NCI-H82 treated with DMSO at 0.1 percent for 48 hours (cell line): ENCODE measurements at regions not wholly inside any gene's neighbourhood (a gene's known extent, or its start where the extent isn't known, plus 50 kb on each side); places are given as distances from the start of the nearest gene placed in this dataset.

Experiments
- DNase-seq: peaks from one replicate; lab custom pipeline; 2025; ENCODE audit not compliant: unreplicated experiment; lab: John Stamatoyannopoulos, UW

DNA sequence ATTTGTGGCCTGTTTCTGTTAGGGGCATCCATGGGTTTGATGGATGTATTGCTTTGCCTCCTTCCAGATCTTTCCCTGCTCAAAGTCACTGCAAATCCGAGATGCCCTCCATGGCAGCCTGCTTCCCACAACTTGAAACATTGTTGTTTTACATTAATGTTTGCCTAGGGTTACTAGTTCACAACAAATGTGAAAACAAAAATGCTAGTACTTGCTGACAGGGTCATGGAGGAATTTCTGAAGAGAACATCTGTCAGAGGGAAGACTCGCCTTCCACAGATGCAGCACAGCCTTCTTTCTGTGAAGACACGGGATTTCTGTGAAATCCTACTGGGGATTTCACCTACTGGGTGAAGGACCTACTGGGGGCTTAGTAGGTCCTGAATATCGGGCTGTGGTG, 260.0 kb upstream of the FN1 start:
- no peak for DNase-seq

DNA sequence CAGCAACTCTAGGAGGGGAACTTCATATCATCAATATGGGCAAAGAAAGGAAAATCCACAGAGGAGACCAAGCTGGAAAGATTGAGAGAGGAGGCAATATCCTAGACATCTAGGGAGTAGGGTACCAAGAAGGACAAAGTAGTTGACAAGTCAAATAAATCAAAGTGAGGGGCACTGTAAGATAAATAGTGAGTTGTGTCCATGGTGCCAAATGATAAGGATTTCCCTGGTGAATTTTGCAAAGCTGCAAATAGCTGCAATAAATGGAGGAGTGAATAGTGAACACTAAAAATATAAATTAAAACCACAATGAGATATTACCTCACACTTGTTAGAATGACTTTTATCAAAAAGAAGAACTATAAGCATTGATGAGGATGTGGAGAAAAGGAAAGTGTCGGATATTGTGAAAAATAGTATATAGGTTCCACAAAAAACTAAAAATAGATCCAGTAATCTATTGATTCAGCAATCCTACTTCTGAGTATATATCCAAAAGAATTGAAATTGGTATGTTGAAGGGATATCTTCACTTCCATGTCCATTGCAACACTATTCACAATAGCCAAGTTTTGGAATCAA, 258.2 kb upstream of the FN1 start:
- no peak for DNase-seq

DNA sequence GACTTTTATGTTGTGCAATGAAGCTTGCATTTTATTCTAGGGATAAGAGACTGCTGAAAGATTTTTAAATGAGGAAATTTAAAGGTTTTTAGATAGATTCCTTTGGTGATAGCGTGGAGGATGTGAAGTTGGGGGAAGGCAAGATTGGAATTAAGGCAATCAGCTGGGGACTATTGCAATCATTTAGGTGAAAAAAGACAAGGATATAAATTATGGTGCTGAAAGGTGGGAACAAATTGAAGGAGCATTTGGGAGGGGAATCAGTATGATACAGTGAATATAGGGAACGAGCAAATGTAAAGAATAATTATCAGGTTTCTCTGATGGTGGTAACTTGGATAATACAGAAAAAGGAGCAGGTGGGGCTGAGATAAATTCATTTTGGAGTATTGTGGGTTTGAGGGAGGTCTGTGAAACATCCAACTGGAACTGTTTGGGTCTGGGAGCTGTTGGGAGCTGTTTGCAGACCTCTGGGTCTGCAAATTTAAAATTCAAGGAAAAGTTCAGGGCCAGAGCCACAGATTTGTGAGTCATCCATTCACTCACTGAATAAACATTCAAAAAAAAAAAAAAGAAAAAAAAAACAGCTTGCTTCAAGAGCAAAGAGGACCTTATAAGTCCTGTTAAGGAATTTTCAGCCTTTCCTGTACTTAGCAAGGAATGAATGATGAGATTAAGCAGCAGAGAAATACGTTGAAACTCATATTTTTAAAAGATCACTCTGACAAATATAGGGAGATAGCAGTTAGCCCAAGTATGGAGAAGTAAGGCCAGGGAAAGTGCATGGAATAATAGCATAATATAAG, 257.5 kb upstream of the FN1 start:
- DNase-seq = no peak

DNA sequence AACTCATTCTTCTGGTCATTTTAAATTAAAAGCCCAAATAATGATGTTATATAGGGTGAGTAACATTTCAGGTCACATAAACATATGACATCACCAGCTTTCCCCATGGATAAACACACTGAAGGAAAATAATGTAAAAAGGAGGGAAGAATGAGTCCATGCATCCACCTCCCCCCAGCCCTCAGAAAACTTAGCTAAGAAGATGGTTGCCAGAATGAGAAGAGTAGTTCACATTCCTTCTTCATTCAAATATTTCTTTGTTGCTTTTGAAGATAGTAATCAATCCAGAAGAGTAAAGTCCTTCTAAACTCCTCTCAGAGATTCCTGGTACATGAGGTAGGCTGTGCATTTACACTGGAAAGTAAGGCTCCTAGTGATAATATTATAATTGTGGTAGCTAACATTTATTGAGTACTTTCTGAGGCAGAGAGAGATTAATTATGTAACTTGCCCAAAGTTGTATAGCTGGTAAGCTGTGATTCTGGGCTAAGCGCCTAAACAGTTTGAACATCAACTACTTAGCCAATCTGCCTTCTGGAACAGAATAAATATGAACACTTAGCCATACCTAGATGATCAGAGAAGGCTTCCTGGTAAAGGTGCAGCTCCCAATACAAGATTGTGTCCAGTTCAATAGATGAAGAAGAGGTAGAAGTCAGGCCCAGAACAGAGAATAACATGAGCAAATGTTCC, 256.7 kb upstream of the FN1 start:
- no peak for DNase-seq

DNA sequence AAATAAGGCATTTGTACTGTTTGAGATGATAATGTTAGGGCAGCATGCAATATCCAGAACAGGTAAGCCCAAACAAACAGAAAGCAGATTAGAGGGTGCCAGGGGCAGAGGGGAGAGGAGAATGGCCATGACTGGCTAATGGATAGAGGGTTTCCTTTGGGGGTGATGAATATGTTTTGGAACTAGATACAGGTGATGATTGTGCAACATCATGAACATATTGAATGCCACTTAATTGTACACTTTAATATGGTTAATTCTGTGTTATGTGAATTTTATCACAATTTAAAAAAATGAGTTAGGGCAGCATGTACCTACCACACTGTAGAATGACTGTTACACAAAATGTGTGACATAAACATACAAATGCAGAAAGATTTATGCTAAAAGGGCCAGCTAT, 255.5 kb upstream of the FN1 start:
- DNase-seq = no peak

DNA sequence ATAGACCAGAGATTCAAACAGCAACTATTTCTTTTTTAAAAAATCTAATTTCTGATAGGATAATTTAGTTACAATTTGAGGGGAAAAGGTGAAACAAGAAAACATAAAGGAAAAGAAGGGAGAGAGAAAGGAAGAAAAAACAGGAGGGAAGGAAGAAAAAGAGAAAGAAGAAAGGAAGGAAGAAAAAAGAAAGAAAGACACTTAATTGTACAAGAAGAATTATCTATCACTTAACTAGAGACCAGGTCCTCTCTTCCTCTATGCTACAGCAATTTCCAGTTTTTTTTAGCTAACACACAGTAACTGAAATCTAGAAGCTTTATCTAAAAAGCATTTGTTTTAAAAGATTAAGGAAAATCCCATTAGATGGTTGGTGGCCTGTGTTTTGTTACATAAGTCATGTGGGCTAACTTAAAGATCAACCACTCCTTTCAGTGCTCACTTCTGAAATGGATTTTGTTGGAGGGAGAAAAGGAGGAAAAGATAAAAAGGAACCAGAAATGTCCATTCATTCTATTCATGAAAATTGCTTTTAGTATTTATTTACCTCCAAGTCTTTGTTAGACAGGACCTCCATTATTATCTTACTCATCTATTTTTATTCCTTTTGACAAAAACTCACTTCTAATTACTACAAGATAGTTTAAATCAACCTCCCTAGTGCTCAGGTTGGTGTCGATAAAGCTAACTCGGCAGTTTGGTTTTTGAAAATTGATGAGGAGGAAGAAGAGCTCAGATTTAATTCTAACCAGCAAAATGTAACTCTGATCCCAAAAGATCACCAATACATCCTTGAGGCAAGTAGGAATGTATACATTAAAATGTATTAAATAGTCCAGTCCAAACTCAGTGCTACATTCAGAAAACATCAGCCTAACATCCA, 251.5 kb upstream of the FN1 start:
- peak; percentile 15 for DNase-seq

DNA sequence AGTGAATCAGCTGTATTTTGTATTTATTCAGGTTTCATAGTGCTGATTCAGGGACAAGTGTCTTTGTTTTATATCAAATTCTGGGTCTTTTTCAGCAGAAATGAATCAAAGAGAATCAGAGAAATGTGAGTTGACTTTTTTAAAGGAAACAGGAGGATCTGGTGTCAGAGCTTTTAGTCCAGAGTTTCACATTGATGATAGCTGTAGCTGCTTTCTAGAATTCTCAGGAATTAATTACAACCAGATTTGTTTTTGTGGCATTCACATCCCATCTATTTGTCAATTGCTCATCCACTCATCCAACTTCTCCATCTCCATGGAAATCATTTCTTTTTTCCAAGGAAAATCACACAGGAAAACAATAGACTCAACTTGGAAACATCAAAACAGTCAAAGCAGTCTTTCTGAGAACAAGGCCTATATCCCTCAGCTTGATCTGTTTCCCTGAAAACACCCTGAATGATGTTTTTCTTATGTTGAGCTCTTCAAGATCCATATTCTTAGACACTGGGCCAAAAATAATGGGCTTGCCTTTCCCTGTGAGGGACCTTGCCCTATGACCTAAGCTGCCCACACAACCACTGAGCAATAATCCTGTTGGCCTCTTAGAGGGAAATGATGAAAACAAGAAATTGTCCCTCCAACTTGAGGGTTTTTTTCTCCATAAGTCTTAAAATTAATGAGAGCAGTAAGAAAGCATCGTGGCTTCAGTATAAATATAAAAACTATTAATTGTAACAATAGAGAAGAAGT, 249.5 kb upstream of the FN1 start:
- DNase-seq = no peak

DNA sequence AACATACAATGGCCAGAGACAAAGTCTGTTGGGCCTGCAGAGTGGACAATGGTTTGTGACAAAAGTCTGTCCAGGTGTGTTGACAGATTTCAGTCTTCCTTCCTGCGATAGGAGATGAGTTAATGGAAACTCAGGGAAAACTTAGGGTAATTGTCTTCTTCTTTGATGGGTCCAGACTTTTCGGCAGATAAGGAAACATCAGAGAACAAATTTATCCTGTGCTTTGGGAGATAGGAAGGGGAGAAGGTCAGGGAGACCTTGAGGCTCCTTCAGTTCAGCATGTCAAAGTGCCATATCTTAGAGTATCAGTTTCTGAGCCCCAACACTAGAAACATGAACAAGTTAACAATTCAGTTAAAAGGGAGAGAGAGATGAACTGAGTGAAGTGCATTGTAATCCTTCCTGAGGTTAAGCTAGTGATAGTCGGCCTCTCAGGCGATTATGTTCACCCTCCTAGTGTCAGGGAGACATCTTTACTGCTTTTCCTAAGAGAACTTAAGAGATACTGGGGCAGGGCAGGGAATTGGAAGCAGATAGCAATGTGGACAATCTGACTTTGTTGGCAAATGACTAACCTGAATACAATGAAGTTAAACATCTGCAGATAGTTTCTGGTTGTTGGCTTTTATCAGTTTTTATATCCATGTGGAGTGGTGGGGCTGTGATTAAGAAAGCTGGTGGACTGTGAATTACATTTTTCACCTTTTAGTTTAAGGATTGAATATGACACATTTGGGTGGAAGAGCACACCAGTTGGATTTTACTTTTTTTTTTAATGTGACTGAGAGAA, 248.8 kb upstream of the FN1 start:
- DNase-seq = no peak

DNA sequence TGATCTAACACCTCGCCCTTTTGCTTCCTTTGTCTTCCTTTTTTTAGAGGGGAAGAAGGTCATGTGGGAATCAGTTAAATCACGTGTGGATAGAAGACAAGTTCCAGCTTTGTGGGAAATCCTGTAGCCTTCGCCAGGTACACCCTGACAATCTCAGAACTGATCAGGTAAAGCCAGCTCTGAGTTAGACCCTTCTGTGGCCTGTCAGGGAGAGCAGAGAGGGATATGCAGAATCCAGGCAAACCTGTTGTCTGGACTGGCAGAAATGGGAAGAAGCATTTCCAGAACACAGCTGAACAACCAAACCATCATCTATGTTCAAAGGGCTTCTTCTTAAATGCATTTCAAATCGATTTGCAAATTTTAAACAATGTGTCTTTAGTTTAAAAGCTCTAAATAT, 247.4 kb upstream of the FN1 start:
- no peak for DNase-seq

DNA sequence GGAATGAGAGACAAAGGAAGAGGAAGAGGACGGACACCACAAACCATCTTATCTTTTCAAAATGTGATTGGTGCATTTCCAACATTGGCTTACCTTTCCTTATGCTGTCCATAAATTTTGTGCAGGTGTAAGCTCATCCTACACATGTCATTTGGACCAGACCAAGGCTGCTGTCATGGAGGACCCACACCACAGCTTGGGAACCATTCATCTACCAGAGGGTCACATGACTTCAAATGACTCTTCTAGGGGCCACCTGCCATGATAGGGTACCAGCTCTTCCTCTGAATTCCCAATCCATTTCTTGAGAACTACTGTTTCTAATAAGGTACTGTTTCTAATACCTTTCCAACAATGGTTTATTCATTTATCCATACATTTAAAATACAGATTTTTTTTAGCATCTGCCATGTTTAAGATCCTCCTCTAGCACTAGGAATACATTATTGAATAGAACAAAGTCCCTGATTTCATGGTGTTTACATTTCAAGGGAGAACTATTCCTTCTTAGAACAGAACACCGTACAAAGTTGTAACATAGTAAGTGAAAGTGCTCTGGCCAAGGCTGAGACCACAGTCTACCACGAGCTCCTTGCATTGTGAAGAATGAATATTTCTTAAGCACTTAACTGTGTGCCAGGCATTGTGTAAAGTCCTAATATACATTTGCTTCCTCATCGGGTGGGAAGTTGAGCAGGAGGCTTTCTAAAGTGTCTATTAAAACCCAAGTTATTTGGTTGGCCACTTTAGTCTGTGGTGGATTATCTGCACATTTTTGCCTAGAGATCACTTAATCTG, 246.1 kb upstream of the FN1 start:
- no peak for DNase-seq

DNA sequence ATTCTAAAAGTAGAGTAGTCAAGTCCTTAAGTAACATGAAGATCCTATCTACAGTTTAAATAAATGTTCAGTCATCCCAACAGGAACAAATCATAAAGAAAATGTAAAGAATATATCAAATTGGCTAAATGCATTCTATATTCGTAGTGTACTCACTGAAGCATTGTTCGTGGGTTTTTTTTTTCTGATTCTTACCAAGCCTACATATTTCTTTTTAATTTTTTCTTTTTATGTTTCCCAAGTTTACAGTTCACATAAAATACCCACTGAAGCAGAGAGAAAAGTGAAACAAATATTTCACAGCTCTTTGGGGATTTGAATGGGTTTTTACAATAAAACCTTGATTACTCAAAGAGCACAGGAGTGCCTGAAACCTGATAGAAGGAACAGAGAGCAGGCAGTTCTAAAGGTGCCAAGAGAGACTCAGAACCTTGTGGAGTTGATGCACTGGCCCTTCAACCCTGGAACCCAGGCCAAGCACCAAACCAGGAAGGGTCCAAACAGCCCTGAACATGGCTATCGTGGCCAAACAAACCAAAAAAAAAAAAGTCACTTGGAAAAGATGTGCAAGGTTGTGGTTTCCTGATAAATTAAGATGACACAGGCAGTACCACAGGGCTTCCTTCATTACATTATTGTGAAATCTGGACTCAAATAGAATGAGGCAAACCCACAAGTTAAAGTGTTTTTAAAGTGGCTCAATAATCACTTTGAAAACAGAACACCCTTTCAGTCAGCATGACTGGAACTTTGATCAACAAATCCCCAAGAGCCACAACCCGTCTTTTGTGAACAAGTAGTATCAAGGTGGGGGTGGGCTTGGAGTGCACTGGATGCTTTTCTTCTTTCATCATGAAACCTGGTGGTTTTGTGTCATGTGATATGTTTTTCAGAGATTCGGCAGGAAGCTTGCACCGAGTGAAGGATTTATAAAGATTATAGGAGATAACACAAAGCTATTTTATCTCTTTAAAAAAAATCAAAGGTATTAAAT, 245.0 kb upstream of the FN1 start:
- DNase-seq = no peak

DNA sequence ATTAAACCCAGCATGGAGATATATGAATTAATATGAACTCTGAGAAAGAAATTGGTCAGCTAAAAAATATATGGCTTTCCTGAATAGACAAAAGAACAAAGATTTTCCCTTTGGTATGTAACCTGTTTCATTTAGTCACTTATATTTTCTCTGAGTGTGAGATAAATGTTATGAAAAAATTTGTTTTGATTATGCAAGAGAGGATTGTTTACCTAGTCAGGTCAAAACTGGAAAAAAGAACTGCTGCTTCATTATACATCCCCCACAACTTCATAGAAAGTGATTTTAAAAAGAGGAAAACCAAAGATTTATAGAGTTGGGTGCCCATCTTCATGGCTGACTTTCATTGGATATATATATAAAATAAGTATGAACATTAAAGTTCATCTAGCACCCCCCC, 242.2 kb upstream of the FN1 start:
- no peak for DNase-seq

DNA sequence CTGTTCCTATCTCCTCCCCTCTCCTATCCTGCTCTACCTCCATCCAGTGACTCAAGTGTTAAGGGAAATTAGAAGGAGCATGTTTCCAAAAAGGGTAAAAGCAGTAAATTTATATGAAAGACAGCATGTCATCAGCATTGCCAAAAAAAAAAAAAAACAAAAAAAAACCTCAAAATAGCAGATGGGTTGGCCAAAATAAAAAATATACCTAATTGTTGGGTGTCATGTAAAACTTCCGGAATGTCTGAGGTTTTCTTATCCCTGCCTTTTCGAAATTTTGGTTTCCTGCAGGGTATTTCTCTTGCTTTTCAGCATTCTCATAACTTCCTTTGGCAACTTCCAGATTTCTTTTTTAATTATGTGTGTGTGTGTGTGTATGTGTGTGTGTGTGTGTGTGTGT, 241.6 kb upstream of the FN1 start:
- DNase-seq = no peak

DNA sequence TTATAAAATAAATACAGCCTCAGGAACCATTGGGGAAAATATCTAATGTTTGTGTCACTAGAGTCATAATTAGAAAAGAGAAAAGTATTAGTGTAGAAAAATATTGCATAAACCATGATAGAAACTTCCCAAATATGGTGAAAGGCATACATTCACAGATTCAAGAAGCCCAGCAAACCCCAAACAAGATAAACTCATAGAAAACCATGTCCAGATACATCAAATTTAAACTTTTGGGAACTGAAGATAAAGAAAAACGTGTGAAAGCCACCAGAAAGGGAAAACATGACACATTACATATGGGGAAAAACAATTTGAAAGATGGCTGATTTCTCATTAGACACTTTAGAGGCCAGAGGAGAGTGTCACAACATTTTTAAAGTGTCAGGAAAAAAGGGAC, 236.5 kb upstream of the FN1 start:
- no peak for DNase-seq

DNA sequence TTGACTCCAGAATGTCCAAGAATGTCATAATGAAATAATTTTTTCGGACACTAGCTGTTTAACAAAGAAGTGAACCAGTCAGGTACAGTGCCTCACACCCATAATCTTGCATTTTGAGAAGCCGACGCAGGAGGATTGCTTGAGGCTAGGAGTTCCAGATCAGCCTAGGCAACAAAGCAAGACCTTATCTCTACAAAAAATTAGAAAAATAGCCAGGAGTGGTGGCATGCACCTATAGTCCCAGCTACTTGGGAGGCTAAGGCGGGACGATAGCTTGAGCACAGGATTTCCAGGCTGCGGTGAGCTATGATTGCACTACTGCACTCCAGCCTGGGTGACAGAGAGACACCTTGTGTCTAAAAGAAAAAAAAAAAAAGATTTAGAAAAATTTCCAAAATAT, 235.8 kb upstream of the FN1 start:
- DNase-seq = no peak

DNA sequence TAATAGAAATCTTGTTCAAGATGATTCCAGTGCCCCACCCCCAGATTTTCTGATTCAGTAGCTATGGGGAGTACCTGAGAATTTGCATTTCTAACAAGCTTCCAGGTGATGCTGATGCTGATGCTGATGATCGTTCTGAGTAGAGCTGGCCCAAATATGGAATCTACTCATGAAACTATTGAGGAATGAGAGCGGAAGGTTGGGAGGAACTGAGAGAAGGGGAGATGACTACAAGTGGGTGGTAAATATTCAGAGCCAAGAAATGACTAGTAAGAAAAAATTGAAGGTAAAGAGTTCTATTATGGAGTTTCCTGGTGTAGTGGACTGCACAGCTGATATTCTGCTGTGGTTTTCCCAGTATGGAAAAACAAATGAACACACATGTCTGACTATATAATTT, 235.4 kb upstream of the FN1 start:
- DNase-seq = no peak

DNA sequence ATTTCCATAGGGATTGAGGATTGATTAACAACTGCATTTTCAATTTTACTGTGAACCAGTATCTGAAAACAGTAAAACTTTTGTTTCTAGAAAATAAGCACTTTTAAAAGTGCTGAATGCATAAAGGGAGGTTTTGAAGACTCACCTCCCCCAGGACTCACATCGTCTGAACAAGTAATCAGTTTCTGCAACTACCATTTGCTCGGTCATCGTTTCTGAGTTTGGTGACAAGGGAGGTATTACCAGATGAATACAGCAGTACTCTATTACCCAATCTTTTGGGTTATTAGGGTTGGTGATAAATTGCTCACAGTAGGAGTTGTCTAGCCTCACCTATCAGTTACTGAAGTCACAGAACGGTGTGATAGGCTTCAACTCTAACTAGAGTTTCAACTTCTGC, 234.5 kb upstream of the FN1 start:
- no peak for DNase-seq

DNA sequence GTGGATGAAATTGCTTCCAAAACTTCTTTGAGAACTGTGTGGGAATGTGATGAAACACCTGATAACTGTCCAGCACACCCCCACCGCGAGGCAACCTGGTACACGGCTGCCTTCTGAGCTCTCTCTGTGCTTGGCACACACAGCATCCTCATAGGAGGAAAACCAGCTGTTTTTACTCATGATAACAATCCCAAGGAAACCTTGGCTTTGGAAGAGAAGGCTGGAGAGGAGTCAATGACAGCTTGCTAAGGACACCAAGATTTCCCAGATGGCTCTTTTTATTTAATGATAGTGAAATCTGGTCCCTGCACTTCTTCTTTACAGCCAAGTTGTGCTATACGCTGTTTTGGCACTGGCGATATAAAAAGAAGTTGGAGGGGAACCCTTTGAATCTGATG, 232.5 kb upstream of the FN1 start:
- DNase-seq = no peak
